ENCODE measurements at regions not wholly inside any gene's neighbourhood (a gene's known extent, or its start where the extent isn't known, plus 50 kb on each side); places are given as distances from the start of the nearest gene placed in this dataset.

- TF ChIP-seq JUNB (IDR thresholded peaks at IDR 0.05; ENCODE audit: unreplicated experiment), result no peak
- no peak for TF ChIP-seq ZNF331 (CRISPR knock-in tag; IDR thresholded peaks at IDR 0.05; ENCODE audit: low read depth)
- no peak for TF ChIP-seq CTCF (conservative IDR thresholded peaks at IDR 0.05; ENCODE audit: low read depth in 2 of 2)
- no peak for TF ChIP-seq EZH2phosphoT487 (IDR thresholded peaks at IDR 0.05; ENCODE audit: unreplicated experiment)
- no peak for TF ChIP-seq NANOG (IDR thresholded peaks at IDR 0.05; ENCODE audit: borderline replicate concordance)
- TF ChIP-seq EZH2 (IDR thresholded peaks at IDR 0.05; ENCODE audit: low read depth, unreplicated experiment), result no peak
- no peak for TF ChIP-seq CREB1 (CRISPR knock-in tag; IDR thresholded peaks at IDR 0.05; ENCODE audit: low read depth)
- no peak for TF ChIP-seq ZNF114 (CRISPR knock-in tag; IDR thresholded peaks at IDR 0.05)
- TF ChIP-seq ETS1 (IDR thresholded peaks at IDR 0.05), result no peak
- no peak for TF ChIP-seq STAT1 (IDR thresholded peaks at IDR 0.05; ENCODE audit: unreplicated experiment)
- no peak for TF ChIP-seq REST (IDR thresholded peaks at IDR 0.05; ENCODE audit: unreplicated experiment)
- no peak for TF ChIP-seq ZNF462 (CRISPR knock-in tag; IDR thresholded peaks at IDR 0.05)
- TF ChIP-seq POLR2AphosphoS5 (IDR thresholded peaks at IDR 0.05; ENCODE audit: low read depth), result no peak
- no peaks in the 10 kb centered on the region for H3K79me2 ChIP-seq (replicated peaks; ENCODE audit: insufficient read depth)
- no peak overlapping the region for H2AFZ ChIP-seq
- Mint-ChIP-seq H3K36me3 (ENCODE audit: low read depth) (no peaks in the 10 kb centered on the region), H3K27ac (no peak overlapping the region), H3K9me3 (no peaks in the 10 kb centered on the region), H3K4me3 (no peak overlapping the region), H3K27me3 (ENCODE audit: insufficient read depth, low read depth, poor library complexity) (no peaks in the 10 kb centered on the region), H3K4me1 (peaks cover 7% of the 10 kb centered on the region; the same call in 2 of the 3 replicates)
- no peaks in the 10 kb centered on the region for H4K20me1 ChIP-seq (replicated peaks; ENCODE audit: insufficient read depth)
- no peak overlapping the region for H3K27ac ChIP-seq (ENCODE audit: low read depth)
- ATAC-seq (no peak), DNase-seq (ENCODE audit: low spot score) (no peak)
- no peak overlapping the region for H3K4me2 ChIP-seq
- no peaks in the 10 kb centered on the region for H3K36me3 ChIP-seq (ENCODE audit: insufficient read depth)
- H3K4me1 ChIP-seq (ENCODE audit: insufficient read depth), result no peaks in the 10 kb centered on the region
- H3K27me3 ChIP-seq (ENCODE audit: insufficient read depth), result no peaks in the 10 kb centered on the region
- 0 out of 2 replicates have a peak, but pooled peaks cover 3% of the 10 kb centered on the region for H3K9me2 ChIP-seq (ENCODE audit: insufficient read depth)
- no peak overlapping the region for H3K4me3 ChIP-seq
- H3F3A ChIP-seq (replicated peaks; ENCODE audit: low read depth), result no peaks in the 10 kb centered on the region
Measured at GRCh38 chr9:87140142-87140541, 192.8 kb upstream of the GAS1 start.
